ENCODE measurements at regions not wholly inside any gene's neighbourhood (a gene's known extent, or its start where the extent isn't known, plus 50 kb on each side); places are given as distances from the start of the nearest gene placed in this dataset.

DNA sequence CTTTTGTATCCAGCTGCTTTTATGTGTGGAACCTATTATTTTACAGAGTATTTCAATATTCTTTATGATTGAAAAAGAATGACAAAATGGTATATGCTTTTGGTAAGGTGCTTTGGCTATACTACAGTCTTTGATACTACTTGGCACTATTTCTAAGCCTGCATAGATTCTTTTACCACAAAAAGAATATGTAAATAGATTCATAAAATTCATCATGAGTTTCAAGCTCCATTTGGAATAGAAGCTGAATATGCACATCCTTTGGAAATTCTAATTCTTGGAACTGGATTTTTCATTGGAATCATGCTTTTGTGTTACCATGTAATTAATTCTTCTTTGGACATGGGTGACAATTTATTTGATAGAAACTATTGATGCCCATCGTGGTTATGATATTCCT is 60.2 kb upstream of the SYTL5 start:
- TF ChIP-seq, protein P1, sequence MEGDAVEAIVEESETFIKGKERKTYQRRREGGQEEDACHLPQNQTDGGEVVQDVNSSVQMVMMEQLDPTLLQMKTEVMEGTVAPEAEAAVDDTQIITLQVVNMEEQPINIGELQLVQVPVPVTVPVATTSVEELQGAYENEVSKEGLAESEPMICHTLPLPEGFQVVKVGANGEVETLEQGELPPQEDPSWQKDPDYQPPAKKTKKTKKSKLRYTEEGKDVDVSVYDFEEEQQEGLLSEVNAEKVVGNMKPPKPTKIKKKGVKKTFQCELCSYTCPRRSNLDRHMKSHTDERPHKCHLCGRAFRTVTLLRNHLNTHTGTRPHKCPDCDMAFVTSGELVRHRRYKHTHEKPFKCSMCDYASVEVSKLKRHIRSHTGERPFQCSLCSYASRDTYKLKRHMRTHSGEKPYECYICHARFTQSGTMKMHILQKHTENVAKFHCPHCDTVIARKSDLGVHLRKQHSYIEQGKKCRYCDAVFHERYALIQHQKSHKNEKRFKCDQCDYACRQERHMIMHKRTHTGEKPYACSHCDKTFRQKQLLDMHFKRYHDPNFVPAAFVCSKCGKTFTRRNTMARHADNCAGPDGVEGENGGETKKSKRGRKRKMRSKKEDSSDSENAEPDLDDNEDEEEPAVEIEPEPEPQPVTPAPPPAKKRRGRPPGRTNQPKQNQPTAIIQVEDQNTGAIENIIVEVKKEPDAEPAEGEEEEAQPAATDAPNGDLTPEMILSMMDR (IDR thresholded peaks at IDR 0.05; ENCODE audit: low read depth, low read length, missing control alignments) = no peak

GRCh38 chrX:37955273-37955672 is 51.1 kb upstream of the SYTL5 start:
- no peak for DNase-seq (ENCODE audit: low read depth)

More for the DNA sequence above, 60.2 kb upstream of the SYTL5 start:
- no peak overlapping the region for H3K4me3 ChIP-seq (ENCODE audit: low read depth, low read length)
- DNase-seq (ENCODE audit: low read depth) = no peak

GRCh38 chrX:37956223-37956622 is 50.1 kb upstream of the SYTL5 start:
- TF ChIP-seq, protein P1 (IDR thresholded peaks at IDR 0.05; ENCODE audit: low read depth, low read length, missing control alignments) = no peak
- no peak for DNase-seq (ENCODE audit: low read depth)
- H3K4me3 ChIP-seq (ENCODE audit: low read depth, low read length) = no peak overlapping the region

More at GRCh38 chrX:37955273-37955672, 51.1 kb upstream of the SYTL5 start:
- no peak overlapping the region for H3K4me3 ChIP-seq (ENCODE audit: low read depth, low read length)
- TF ChIP-seq, protein P1 (IDR thresholded peaks at IDR 0.05; ENCODE audit: low read depth, low read length, missing control alignments) = no peak
